Naive thymus-derived CD4-positive, alpha-beta T cell (primary cell): ENCODE measurements at regions not wholly inside any gene's neighbourhood (a gene's known extent, or its start where the extent isn't known, plus 50 kb on each side); places are given as distances from the start of the nearest gene placed in this dataset.

ENCODE experiments used
- ATAC-seq: fragments of 150-1000 bp; cut with Tn5 transposase; 2 replicates; pipeline ENCODE4 v1.10.0; 2021; ENCODE audit warnings: mild to moderate bottlenecking, moderate library complexity
- CTCF ChIA-PET: fragments of 350-600 bp; sonication (Branson Sonifier 250); formaldehyde crosslinking; loops from one replicate; lab custom pipeline; 2021; ENCODE audit warnings: antibody characterized with exemption; lab: Charles Lee
- POLR2A ChIA-PET: fragments of 350-600 bp; sonication (Branson Sonifier 250); formaldehyde crosslinking; loops from one replicate; lab custom pipeline; 2021; ENCODE audit warnings: antibody characterized with exemption, inconsistent platforms; lab: Charles Lee
- DNase-seq, 9 donors: peaks; one replicate each; pipeline versions ENCODE4 v3.0.0 to v3.0.0-alpha.2; 2020 to 2022; ENCODE audit warnings: mixed read lengths in 1 of 9
- H3K27ac ChIP-seq: one replicate; pipeline ENCODE4 v1.7.0; 2013; ENCODE audit warnings: mild to moderate bottlenecking, low read depth, low read length, moderate library complexity
- H3K27me3 ChIP-seq, 2 donors: one replicate each; pipeline ENCODE4 v1.7.0; 2013; ENCODE audit warnings: low read length in 2 of 2, mild to moderate bottlenecking in 2 of 2, moderate library complexity in 2 of 2; ENCODE audit not compliant: control insufficient read depth in 2 of 2, insufficient read depth in 2 of 2
- H3K36me3 ChIP-seq, 3 experiments: 1 replicate in 2 of 3; 2 replicates in 1 of 3; pipeline ENCODE4 v1.7.0; 2013; ENCODE audit warnings: low read length in 3 of 3, mild to moderate bottlenecking in 3 of 3, moderate library complexity in 1 of 3; ENCODE audit not compliant: insufficient read depth in 3 of 3, control insufficient read depth in 2 of 3
- H3K4me1 ChIP-seq, 2 donors: one replicate each; pipeline ENCODE4 v1.7.0; 2013; ENCODE audit warnings: low read length in 2 of 2, mild to moderate bottlenecking in 2 of 2, moderate library complexity in 1 of 2; ENCODE audit not compliant: control insufficient read depth in 2 of 2, insufficient read depth in 2 of 2
- H3K4me3 ChIP-seq: 2 replicates; pipeline ENCODE4 v1.7.0; 2013; ENCODE audit warnings: mild to moderate bottlenecking, low read length
- H3K9me3 ChIP-seq, 3 experiments: 1 replicate in 2 of 3; 2 replicates in 1 of 3; pipeline ENCODE4 v1.7.0; 2013; ENCODE audit warnings: low read length in 3 of 3; ENCODE audit not compliant: control insufficient read depth in 2 of 3
- H3K27ac Mint-ChIP-seq, 9 donors: one replicate each; pipeline ENCODE4 v1.8.0; 2020 to 2022; ENCODE audit warnings: mixed read lengths in 9 of 9, mild to moderate bottlenecking in 8 of 9, moderate library complexity in 5 of 9, inconsistent platforms in 2 of 9
- H3K27me3 Mint-ChIP-seq, 5 donors: one replicate each; pipeline ENCODE4 v1.8.0; 2021 to 2022; ENCODE audit warnings: mixed read lengths in 5 of 5, mild to moderate bottlenecking in 1 of 5
- H3K36me3 Mint-ChIP-seq, 5 donors: one replicate each; pipeline ENCODE4 v1.8.0; 2020 to 2022; ENCODE audit warnings: mixed read lengths in 5 of 5, mild to moderate bottlenecking in 3 of 5, inconsistent platforms in 1 of 5
- H3K4me1 Mint-ChIP-seq, 7 donors: one replicate each; pipeline ENCODE4 v1.8.0; 2020 to 2022; ENCODE audit warnings: mixed read lengths in 7 of 7, mild to moderate bottlenecking in 3 of 7, inconsistent platforms in 1 of 7
- H3K4me3 Mint-ChIP-seq, 10 donors: one replicate each; pipeline ENCODE4 v1.8.0; 2020 to 2022; ENCODE audit warnings: mild to moderate bottlenecking in 10 of 10, mixed read lengths in 10 of 10, moderate library complexity in 6 of 10, inconsistent platforms in 2 of 10
- H3K9me3 Mint-ChIP-seq, 11 donors: one replicate each; pipeline ENCODE4 v1.8.0; 2020 to 2022; ENCODE audit warnings: mixed read lengths in 11 of 11, mild to moderate bottlenecking in 4 of 11, inconsistent platforms in 1 of 11, moderate library complexity in 1 of 11
- intact Hi-C, 2 donors: fragments of 100-400 bp; cut with micrococcal nuclease; formaldehyde crosslinking; loops; one replicate each; pipeline ENCODE4 v1.15.1; 2023

- H3K27me3 ChIP-seq, result no peaks in the 10 kb centered on the region
- no peaks in the 10 kb centered on the region for H3K36me3 ChIP-seq
- Mint-ChIP-seq H3K27ac (no peak overlapping the region), H3K4me1 (peaks cover 12 to 26% (median 22%) of the 10 kb centered on the region in 7 donors), H3K4me3 (no peak overlapping the region), H3K27me3 (peaks cover 0 to 5% (median 0%) of the 10 kb centered on the region in 5 donors), H3K36me3 (peaks cover 0 to 4% (median 0%) of the 10 kb centered on the region in 5 donors), H3K9me3 (no peaks in the 10 kb centered on the region)
- H3K27ac ChIP-seq, result no peak overlapping the region
- no peaks in the 10 kb centered on the region for H3K9me3 ChIP-seq
- H3K4me1 ChIP-seq, result peaks cover 13 to 16% of the 10 kb centered on the region in 2 donors
- ATAC-seq (no peak), DNase-seq (no peak)
- ChIA-PET CTCF (no interaction called here), POLR2A (no interaction called here)
- intact Hi-C loops, result loop anchor here in 1 of 2 donors (5.0 to 10.0 kb wide), 2 partner anchors 153 to 256 kb away; no protein-coding TSS in a partner anchor
- no peak overlapping the region for H3K4me3 ChIP-seq
Observed at GRCh38 chr6:12230523-12230922, 59.6 kb upstream of the EDN1 start.

GRCh38 chr6:12232339-12232738, 57.8 kb upstream of the EDN1 start:
- ChIA-PET POLR2A (interaction anchor here (0.7 kb wide), 1 partner anchor 661 kb away, joined by 5 read pairs; no protein-coding TSS in a partner anchor), CTCF (interaction anchor here (0.5 to 2.8 kb wide), 11 partner anchors 23 to 577 kb away, joined by 3 to 37 read pairs (median 3); partner anchors contain the start of gene EDN1)
- Mint-ChIP-seq H3K4me1 (peaks cover 12 to 26% (median 22%) of the 10 kb centered on the region in 7 donors), H3K36me3 (peaks cover 0 to 7% (median 0%) of the 10 kb centered on the region in 5 donors), H3K9me3 (no peaks in the 10 kb centered on the region), H3K27ac (peak overlapping the region in 2 of 9 donors; percentile 44 to 51), H3K4me3 (peak overlapping the region in 7 of 10 donors; percentile 7 to 55 (median 26)), H3K27me3 (peaks cover 0 to 2% (median 0%) of the 10 kb centered on the region in 5 donors)
- ATAC-seq, result peak; percentile 49
- DNase-seq, result peak in 2 of 9 donors; percentile 4 to 12
- intact Hi-C loops, result loop anchor here (2.0 to 10.0 kb wide), 3 partner anchors 155 to 258 kb away; partner anchors contain the start of gene HIVEP1 (in 1 of the 2)
- H3K9me3 ChIP-seq, result no peaks in the 10 kb centered on the region
- H3K4me1 ChIP-seq, result peaks cover 13 to 16% of the 10 kb centered on the region in 2 donors
- H3K27me3 ChIP-seq, result no peaks in the 10 kb centered on the region
- no peaks in the 10 kb centered on the region for H3K36me3 ChIP-seq
- no peak overlapping the region for H3K4me3 ChIP-seq
- no peak overlapping the region for H3K27ac ChIP-seq

- intact Hi-C loops, result loop anchor here (2.0 to 10.0 kb wide), 3 partner anchors 156 to 258 kb away; partner anchors contain the start of gene HIVEP1 (in 1 of the 2)
- Histone ChIP-seq H3K27ac (no peak overlapping the region), H3K27me3 (no peaks in the 10 kb centered on the region), H3K4me3 (no peak overlapping the region), H3K36me3 (no peaks in the 10 kb centered on the region), H3K9me3 (no peaks in the 10 kb centered on the region), H3K4me1 (peaks cover 13 to 16% of the 10 kb centered on the region in 2 donors)
- ATAC-seq (no peak), DNase-seq (no peak)
- Mint-ChIP-seq H3K4me1 (peaks cover 12 to 29% (median 22%) of the 10 kb centered on the region in 7 donors), H3K9me3 (no peaks in the 10 kb centered on the region), H3K27ac (peak overlapping the region in 3 of 9 donors; percentile 32 to 51 (median 44)), H3K4me3 (peak overlapping the region in 8 of 10 donors; percentile 4 to 55 (median 24)), H3K36me3 (peaks cover 0 to 7% (median 0%) of the 10 kb centered on the region in 5 donors), H3K27me3 (peaks cover 0 to 2% (median 0%) of the 10 kb centered on the region in 5 donors)
- ChIA-PET CTCF (interaction anchor here (0.6 to 2.8 kb wide), 16 partner anchors 18 to 579 kb away, joined by 3 to 37 read pairs (median 4); partner anchors contain the start of gene EDN1), POLR2A (interaction anchor here (0.7 kb wide), 1 partner anchor 662 kb away, joined by 5 read pairs; no protein-coding TSS in a partner anchor)
Observed at GRCh38 chr6:12232821-12233220, 57.3 kb upstream of the EDN1 start.

DNA sequence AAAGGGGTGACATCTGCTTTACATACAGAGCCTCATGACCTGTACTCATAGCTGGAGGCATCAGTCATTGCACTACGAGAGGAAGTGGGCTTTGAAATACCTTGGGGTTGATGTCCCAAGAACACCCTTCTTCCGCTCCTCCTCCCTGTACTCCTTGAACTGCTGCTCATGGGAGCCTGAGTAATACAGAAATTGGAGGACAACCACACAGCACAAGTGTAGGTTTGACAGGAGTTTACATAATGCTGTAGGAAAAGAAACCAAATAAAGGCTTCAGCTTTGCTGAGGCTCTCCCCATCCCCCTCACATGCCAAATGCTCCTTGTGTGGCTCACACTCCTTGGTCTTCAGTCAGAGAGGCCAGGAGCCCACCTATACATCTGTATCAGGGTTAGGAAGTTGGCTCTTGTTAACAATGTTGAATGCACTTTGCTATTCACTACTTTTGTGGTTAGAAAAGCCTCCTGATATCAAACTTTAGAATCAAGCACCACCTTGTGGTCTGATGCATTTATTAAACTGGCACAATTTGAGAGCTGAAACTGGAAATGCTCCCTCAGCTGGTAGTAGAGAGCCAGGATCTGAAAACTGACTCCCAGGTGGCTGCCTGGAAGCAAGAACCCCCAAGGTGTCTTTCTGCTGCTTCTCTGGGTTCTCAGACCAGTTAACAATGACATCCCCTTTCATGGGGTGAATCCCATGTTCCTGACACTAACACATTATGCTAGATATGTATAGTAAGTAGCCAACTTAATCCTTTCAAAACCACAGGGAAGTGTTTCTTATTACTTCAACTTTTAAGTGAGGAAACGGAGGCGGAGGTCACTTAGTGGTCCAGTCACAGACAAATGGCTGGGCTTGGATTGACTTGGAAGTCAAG, 56.2 kb upstream of the EDN1 start:
- peak; percentile 83 for ATAC-seq
- no peaks in the 10 kb centered on the region for H3K36me3 ChIP-seq
- H3K27me3 ChIP-seq, result no peaks in the 10 kb centered on the region
- H3K4me3 ChIP-seq, result no peak overlapping the region
- peaks cover 13 to 16% of the 10 kb centered on the region in 2 donors for H3K4me1 ChIP-seq
- H3K9me3 ChIP-seq, result no peaks in the 10 kb centered on the region
- Mint-ChIP-seq H3K4me1 (peaks cover 12 to 37% (median 22%) of the 10 kb centered on the region in 7 donors), H3K4me3 (peak overlapping the region in 4 of 10 donors; percentile 6 to 55 (median 10)), H3K9me3 (no peaks in the 10 kb centered on the region), H3K27me3 (peaks cover 0 to under 1% (median 0%) of the 10 kb centered on the region in 5 donors), H3K36me3 (peaks cover 0 to 7% (median 0%) of the 10 kb centered on the region in 5 donors), H3K27ac (peak overlapping the region in 4 of 9 donors; percentile 18 to 55 (median 38))
- CTCF ChIA-PET, result interaction anchor here (0.6 to 2.8 kb wide), 16 partner anchors 19 to 639 kb away, joined by 3 to 37 read pairs (median 4); no protein-coding TSS in a partner anchor
- POLR2A ChIA-PET, result interaction anchor here (0.6 kb wide), 1 partner anchor 519 kb away, joined by 3 read pairs; no protein-coding TSS in a partner anchor
- no peak overlapping the region for H3K27ac ChIP-seq
- DNase-seq, result peak; percentile 8 to 79 (median 66)
- intact Hi-C loops, result loop anchor here (1.0 to 10.0 kb wide), 14 partner anchors 55 to 649 kb away; partner anchors contain the start of gene HIVEP1 (in 1 of the 2)

DNA sequence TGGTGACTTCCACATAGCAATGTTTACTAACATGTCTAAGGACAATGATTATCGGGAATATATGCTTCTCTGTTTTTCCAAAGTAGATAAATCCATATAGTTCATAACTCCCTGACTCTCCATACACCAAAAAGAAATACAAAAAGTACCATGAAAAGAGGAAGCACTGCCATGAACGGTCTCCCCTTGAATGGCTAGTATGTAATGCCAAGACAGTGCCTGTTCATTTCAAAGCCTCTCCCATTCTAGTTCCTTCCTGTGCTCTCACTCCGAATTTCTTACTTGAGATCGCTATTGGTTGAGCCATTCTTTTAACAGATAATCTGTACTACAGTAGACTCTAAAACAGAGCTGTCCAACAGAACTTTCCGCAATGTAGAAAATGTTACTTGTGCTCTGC, 54.8 kb upstream of the EDN1 start:
- Mint-ChIP-seq H3K27me3 (no peaks in the 10 kb centered on the region), H3K4me1 (peaks cover 12 to 36% (median 22%) of the 10 kb centered on the region in 7 donors), H3K9me3 (no peaks in the 10 kb centered on the region), H3K4me3 (no peak overlapping the region), H3K36me3 (peaks cover 0 to 7% (median 0%) of the 10 kb centered on the region in 5 donors), H3K27ac (no peak overlapping the region)
- ChIA-PET CTCF (no interaction called here), POLR2A (no interaction called here)
- Histone ChIP-seq H3K36me3 (no peaks in the 10 kb centered on the region), H3K27me3 (no peaks in the 10 kb centered on the region), H3K4me1 (peaks cover 13 to 16% of the 10 kb centered on the region in 2 donors), H3K4me3 (no peak overlapping the region), H3K9me3 (no peaks in the 10 kb centered on the region), H3K27ac (no peak overlapping the region)
- DNase-seq, result no peak
- ATAC-seq, result no peak
- intact Hi-C loops, result loop anchor here in 1 of 2 donors (2.0 to 10.0 kb wide), 2 partner anchors 53 to 261 kb away; no protein-coding TSS in a partner anchor

DNA sequence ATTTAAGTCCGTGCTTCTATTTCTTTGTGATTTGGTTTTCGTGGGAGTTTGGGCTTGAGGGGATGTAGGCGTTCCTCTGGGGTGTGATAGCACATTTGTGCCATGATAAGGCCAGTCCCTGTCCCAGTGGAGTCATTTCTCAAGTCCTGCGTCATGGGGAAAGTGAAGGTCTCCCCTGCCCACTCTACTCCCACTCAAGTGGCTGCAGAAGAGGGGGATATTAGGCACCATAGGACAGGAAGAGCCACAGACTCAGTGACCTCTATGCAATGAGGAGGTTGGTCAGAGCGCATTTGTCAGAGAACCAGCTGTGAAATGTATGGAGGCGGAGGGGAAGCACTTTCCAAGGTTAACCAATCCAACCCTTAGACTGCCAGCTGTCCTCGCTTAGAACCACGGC, 51.9 kb upstream of the EDN1 start:
- Histone ChIP-seq H3K4me1 (peaks cover 7% of the 10 kb centered on the region in 2 donors), H3K27me3 (no peaks in the 10 kb centered on the region), H3K27ac (no peak overlapping the region), H3K9me3 (no peaks in the 10 kb centered on the region), H3K4me3 (no peak overlapping the region), H3K36me3 (no peaks in the 10 kb centered on the region)
- CTCF ChIA-PET, result no interaction called here
- POLR2A ChIA-PET, result no interaction called here
- intact Hi-C loops, result loop anchor here in 1 of 2 donors (10.0 kb wide), 1 partner anchor 263 kb away; no protein-coding TSS in a partner anchor
- Mint-ChIP-seq H3K9me3 (no peaks in the 10 kb centered on the region), H3K27ac (no peak overlapping the region), H3K4me3 (peak overlapping the region in 1 of 10 donors; percentile 6), H3K36me3 (peaks cover 0 to 5% (median 0%) of the 10 kb centered on the region in 5 donors), H3K27me3 (peaks cover 0 to 7% (median under 1%) of the 10 kb centered on the region in 5 donors), H3K4me1 (peaks cover 4 to 28% (median 11%) of the 10 kb centered on the region in 7 donors)
- ATAC-seq (no peak), DNase-seq (peak in 1 of 9 donors; percentile 34)
